ENCODE measurements at regions not wholly inside any gene's neighbourhood (a gene's known extent, or its start where the extent isn't known, plus 50 kb on each side); places are given as distances from the start of the nearest gene placed in this dataset.
"Not testable (repeated sequence)": the region's sequence is repeated elsewhere in the genome, so short reads cannot be mapped to it uniquely, and the experiment has no call there.

DNA sequence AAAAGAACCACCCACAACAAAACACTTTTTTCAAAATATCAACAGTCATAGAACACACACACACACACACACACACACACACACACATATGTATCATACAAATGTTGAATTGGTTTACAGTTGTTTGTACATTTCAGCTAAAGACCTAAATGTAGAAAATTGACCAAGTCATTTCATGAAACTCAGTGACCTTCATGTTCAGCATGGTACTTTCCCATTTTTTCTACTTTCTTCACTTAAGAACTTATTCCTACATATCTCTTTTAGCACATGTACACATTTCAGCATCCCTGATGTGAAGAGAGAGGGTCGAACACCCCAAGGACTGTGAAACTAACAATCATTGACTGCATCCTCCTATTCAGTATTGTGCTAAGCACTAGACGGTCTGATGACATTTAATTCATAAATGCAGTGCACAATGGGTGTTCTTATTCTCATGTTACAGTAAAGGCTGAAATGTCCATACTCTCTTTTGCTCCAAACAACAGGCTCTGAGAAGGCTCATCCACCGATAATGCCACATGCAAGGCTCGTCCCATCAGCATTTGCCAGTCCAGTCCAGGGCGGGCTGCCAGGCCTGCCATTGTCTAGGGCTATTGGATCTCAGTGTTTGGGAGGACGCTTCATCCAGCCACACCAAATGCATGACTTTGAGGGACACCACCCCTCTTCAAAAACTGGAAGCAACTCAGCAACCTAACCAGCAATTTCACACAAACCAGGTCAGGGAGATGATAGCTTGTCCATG, 150.1 kb upstream of the RUNX1 start:
- Mint-ChIP-seq H3K9me3 (peaks cover 7% of the 10 kb centered on the region), H3K4me1 (no peaks in the 10 kb centered on the region), H3K4me3 (no peak overlapping the region), H3K36me3 (peaks cover 2% of the 10 kb centered on the region), H3K27ac (no peak overlapping the region), H3K27me3 (peaks cover 1% of the 10 kb centered on the region)
- ATAC-seq (ENCODE audit: low read depth) (no peak), DNase-seq (ENCODE audit: low spot score in 2 of 2) (no peak)

DNA sequence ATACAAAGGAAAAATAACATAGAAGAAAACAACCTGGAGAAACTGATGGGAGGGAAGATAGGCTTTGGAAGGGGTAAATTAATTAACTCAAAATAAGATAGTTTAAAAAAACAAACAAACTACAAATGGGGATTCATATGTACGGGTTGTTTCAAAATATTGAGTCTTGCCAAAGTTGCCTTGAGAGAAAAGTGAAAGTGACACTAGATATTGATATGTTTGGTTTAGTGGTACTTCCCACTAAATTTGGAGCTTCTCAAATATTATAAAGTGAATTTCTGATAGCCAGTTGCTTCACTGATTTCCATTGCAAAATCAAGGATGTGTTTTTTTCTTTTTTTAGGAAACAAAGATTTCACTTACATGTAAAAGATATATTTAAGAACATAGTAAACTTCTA, 149.5 kb upstream of the RUNX1 start:
- Mint-ChIP-seq H3K4me3 (no peak overlapping the region), H3K4me1 (peaks cover 4% of the 10 kb centered on the region), H3K27me3 (peaks cover 1% of the 10 kb centered on the region), H3K9me3 (peaks cover 10% of the 10 kb centered on the region), H3K36me3 (peaks cover 5% of the 10 kb centered on the region), H3K27ac (no peak overlapping the region)
- no peak for DNase-seq (ENCODE audit: low spot score in 2 of 2)
- no peak for ATAC-seq (ENCODE audit: low read depth)

DNA sequence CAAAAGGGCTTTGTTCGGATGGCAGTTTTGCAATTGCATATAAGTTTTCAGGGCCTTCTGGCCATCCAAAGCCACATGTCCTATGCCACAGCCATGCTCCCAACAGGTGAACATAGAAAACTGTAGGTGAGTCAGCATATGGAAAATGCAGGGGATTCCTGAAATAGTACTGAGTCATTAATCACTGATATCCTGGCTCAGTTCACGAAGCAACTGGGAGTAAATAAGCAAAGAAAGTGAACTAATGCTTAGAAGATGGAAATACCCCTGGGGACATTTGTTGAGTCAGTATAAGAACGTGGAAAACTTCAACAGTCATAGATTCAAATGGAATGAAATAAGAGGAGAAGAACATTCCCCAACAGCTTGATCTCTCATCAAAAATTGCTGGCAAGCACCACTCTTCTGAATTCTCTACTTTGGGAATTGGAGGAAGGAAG, 148.9 kb upstream of the RUNX1 start:
- no peak overlapping the region for H3K4me3 Mint-ChIP-seq
- H3K27ac Mint-ChIP-seq: no peak overlapping the region
- peaks cover 8% of the 10 kb centered on the region for H3K36me3 Mint-ChIP-seq
- DNase-seq (ENCODE audit: low spot score in 2 of 2) (no peak), ATAC-seq (ENCODE audit: low read depth) (no peak)
- H3K9me3 Mint-ChIP-seq: peaks cover 13% of the 10 kb centered on the region
- peaks cover 1% of the 10 kb centered on the region for H3K27me3 Mint-ChIP-seq
- peaks cover 4% of the 10 kb centered on the region for H3K4me1 Mint-ChIP-seq

DNA sequence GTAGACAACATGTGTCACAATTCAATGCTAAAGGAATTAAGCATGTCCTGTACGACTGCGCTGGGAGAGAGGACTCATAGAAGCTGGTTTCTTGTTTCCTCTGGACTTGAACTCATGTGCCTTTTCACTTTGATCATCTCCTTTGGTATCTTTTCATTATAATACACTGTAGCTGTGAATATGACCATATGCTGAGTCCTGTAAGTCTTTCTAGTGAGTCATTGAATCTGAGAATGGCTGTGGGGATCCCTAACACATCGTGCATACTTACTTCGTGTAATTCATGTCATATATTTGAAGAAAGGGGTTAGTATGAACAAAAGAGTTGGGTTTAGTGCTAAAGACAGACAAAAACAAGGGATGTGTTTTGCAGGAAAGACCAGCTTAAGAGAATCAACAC, 148.1 kb upstream of the RUNX1 start:
- H3K36me3 Mint-ChIP-seq: peaks cover 8% of the 10 kb centered on the region
- peaks cover 1% of the 10 kb centered on the region for H3K27me3 Mint-ChIP-seq
- H3K9me3 Mint-ChIP-seq: peaks cover 13% of the 10 kb centered on the region
- no peak overlapping the region for H3K4me3 Mint-ChIP-seq
- DNase-seq (ENCODE audit: low spot score in 2 of 2): no peak
- ATAC-seq (ENCODE audit: low read depth): no peak
- no peak overlapping the region for H3K27ac Mint-ChIP-seq
- H3K4me1 Mint-ChIP-seq: peaks cover 4% of the 10 kb centered on the region

DNA sequence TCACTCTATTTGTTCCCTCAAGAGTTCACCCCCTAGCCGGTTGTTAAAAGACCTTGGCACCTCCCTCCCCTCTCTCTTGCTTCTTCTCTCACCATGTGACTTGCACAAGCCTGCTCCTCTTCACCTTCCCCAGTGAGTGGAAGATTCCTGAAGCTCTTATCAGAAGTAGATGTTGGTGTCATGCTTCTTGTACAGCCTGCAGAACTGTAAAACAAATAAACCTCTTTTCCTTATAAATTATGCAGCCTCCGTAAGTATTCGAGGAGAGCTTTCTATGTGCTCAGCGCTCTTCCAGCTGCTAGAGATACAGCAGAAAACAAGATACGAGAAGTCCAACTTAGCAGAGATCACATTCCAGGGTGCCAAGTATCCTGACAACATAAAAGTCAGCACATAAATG, 147.0 kb upstream of the RUNX1 start:
- peaks cover 13% of the 10 kb centered on the region for H3K9me3 Mint-ChIP-seq
- H3K27ac Mint-ChIP-seq: no peak overlapping the region
- peaks cover 1% of the 10 kb centered on the region for H3K27me3 Mint-ChIP-seq
- H3K36me3 Mint-ChIP-seq: peaks cover 8% of the 10 kb centered on the region
- H3K4me3 Mint-ChIP-seq: no peak overlapping the region
- DNase-seq (ENCODE audit: low spot score in 2 of 2) (no peak), ATAC-seq (ENCODE audit: low read depth) (no peak)
- peaks cover 4% of the 10 kb centered on the region for H3K4me1 Mint-ChIP-seq

DNA sequence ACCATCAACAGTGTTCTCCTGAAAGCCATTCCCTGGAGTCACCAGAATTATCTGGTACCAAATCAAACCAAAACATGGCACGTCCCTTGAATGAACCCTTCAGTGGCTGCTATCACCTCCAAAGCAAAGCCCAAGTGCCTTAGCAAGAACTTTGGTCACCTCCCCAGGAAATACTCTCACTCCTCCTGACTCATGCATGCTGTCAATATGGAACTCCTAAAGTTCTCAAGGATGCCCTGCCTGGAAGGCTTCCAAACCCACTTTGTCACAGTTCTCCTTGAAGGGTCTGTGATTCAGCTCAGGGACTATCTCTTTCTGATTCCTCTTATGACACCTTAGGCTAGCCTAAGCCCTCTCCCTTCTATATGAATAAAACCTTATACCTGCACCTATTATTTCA, 146.1 kb upstream of the RUNX1 start:
- no peak overlapping the region for H3K27ac Mint-ChIP-seq
- DNase-seq (ENCODE audit: low spot score in 2 of 2) (no peak), ATAC-seq (ENCODE audit: low read depth) (no peak)
- H3K4me3 Mint-ChIP-seq: no peak overlapping the region
- H3K4me1 Mint-ChIP-seq: peaks cover 6% of the 10 kb centered on the region
- no peaks in the 10 kb centered on the region for H3K27me3 Mint-ChIP-seq
- H3K36me3 Mint-ChIP-seq: peaks cover 8% of the 10 kb centered on the region
- peaks cover 13% of the 10 kb centered on the region for H3K9me3 Mint-ChIP-seq

DNA sequence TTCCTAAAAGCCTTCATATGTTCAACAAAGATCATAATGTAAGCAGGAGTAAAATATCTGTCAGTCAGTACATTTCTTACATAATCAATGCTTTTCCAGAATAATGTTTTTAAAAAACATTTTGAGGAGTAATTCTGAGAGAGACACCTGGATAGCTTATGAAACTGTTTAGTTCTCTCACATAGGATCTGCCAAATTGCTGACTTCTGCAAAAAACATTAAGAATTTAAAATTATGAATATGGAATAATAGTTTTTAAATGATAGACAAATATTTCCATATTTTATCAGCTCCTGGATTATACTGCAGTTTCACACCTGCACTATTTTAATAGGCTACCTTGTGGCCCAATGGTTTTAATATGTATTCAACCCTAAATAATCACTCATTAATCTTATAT, 142.7 kb upstream of the RUNX1 start:
- H3K4me1 Mint-ChIP-seq: peaks cover 21% of the 10 kb centered on the region
- H3K27me3 Mint-ChIP-seq: no peaks in the 10 kb centered on the region
- peaks cover 14% of the 10 kb centered on the region for H3K9me3 Mint-ChIP-seq
- no peak for DNase-seq (ENCODE audit: low spot score in 2 of 2)
- H3K36me3 Mint-ChIP-seq: peaks cover 8% of the 10 kb centered on the region
- H3K4me3 Mint-ChIP-seq: no peak overlapping the region
- ATAC-seq (ENCODE audit: low read depth): no peak
- H3K27ac Mint-ChIP-seq: no peak overlapping the region

DNA sequence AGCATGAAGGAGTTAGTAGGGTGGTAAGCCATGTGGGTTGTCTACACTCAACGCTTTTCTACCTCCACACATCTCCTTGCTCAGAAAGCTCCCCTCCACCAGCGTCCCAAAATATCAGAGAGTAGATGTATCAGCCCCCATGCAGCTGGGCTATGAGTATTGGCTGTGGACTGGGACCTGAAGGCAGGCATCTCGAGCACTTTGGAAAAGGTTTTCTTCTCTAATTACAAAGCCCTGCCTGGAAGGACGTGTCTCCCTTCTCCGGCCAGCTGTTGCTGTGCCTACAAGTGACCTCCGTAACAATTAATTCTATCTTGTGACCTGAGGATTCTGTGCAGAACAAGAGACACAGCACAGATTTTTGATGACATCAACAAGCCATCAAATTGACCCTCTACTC, 142.0 kb upstream of the RUNX1 start:
- H3K27ac Mint-ChIP-seq: no peak overlapping the region
- ATAC-seq (ENCODE audit: low read depth) (no peak), DNase-seq (ENCODE audit: low spot score in 2 of 2) (no peak)
- peaks cover 14% of the 10 kb centered on the region for H3K9me3 Mint-ChIP-seq
- H3K4me1 Mint-ChIP-seq: peaks cover 21% of the 10 kb centered on the region
- no peak overlapping the region for H3K4me3 Mint-ChIP-seq
- H3K36me3 Mint-ChIP-seq: peaks cover 8% of the 10 kb centered on the region
- H3K27me3 Mint-ChIP-seq: no peaks in the 10 kb centered on the region

DNA sequence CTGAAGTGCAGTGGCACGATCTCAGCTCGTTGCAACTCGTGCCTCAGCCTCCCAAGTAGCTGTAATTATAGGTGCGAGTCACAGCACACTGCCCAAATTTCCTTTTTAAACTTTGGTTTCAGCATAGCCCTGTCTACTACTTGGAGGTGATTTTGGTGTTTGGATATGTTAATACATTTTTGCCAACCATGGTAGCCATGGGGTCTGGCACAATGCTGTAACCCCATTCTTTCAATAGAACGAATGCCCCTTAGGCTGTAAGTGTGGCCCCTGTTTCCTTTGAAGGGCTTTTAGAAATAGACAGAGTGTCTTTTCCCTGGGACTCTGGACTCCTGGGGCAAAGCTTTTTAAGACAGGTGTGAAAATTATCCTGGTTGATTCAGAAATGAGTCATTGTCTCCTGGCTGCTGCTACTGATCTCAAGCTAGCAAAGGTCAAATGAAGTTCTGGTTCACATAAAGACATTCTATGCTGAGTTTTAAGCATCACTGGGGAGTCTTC, 141.1 kb upstream of the RUNX1 start:
- Mint-ChIP-seq H3K27me3 (no peaks in the 10 kb centered on the region), H3K4me1 (peaks cover 21% of the 10 kb centered on the region), H3K9me3 (peaks cover 13% of the 10 kb centered on the region), H3K36me3 (peaks cover 8% of the 10 kb centered on the region), H3K27ac (no peak overlapping the region), H3K4me3 (no peak overlapping the region)
- no peak for ATAC-seq (ENCODE audit: low read depth)
- no peak for DNase-seq (ENCODE audit: low spot score in 2 of 2)

DNA sequence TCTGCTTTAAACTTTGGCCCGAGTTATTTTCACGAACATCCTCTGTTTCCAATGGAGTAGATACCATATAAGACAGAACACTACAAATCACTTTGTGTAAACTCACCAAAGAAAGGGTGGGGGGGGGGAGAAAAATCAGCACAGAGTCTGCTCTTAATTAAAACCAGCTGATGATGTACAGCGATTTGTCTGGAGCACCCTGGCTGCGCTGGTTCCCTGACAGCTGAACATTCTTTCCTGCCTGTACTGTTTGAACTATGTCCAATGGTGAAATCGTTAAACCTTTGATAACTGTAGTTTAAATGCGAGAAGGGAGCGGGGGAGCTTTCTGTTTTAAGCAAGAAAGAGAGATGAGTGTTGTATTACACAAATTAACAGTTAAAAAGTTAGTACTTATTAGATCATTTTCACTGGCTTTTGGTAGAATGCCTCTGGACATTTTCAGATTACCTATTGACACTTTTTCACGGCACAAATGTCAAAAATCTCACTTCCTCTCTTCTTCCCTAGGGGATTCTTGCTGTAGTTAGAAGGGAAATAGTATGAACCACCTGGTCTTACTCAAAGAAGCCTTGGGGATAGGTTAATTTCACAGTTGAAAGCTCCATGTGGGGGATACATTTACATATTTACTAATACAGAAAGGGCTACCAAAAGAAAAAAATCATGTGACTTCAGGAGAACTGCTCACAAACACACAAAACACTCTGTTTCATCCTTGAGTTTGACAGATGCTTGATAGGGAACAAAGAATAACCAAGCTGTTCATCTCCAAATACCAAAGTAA, 140.2 kb upstream of the RUNX1 start:
- H3K4me1 Mint-ChIP-seq: peaks cover 21% of the 10 kb centered on the region
- H3K27ac Mint-ChIP-seq: peak overlapping the region; percentile 53
- peaks cover 11% of the 10 kb centered on the region for H3K9me3 Mint-ChIP-seq
- DNase-seq (ENCODE audit: low spot score in 2 of 2) (peak in 1 of 2 donors; percentile 57), ATAC-seq (ENCODE audit: low read depth) (peak; percentile 99)
- peaks cover 6% of the 10 kb centered on the region for H3K36me3 Mint-ChIP-seq
- peaks cover 2% of the 10 kb centered on the region for H3K27me3 Mint-ChIP-seq
- H3K4me3 Mint-ChIP-seq: peak overlapping the region; percentile 47

DNA sequence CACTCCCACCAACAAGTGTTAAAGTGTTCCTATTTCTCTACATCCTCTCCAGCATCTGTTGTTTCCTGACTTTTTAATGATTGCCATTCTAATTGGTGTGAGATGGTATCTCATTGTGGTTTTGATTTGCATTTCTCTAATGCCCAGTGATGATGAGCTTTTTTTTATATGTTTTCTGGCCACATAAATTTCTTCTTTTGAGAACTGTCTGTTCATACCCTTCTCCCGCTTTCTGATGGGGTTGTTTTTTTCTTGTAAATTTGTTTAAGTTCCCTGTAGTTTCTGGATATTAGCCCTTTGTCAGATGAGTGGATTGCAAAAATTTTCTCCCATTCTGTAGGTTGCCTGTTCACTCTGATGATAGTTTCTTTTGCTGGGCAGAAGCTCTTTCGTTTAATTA, 134.3 kb upstream of the RUNX1 start:
- not testable (repeated sequence) for H3K27ac Mint-ChIP-seq; H3K4me3 Mint-ChIP-seq; H3K27me3 Mint-ChIP-seq; H3K36me3 Mint-ChIP-seq; DNase-seq (ENCODE audit: low spot score in 2 of 2); H3K9me3 Mint-ChIP-seq; ATAC-seq (ENCODE audit: low read depth); H3K4me1 Mint-ChIP-seq

DNA sequence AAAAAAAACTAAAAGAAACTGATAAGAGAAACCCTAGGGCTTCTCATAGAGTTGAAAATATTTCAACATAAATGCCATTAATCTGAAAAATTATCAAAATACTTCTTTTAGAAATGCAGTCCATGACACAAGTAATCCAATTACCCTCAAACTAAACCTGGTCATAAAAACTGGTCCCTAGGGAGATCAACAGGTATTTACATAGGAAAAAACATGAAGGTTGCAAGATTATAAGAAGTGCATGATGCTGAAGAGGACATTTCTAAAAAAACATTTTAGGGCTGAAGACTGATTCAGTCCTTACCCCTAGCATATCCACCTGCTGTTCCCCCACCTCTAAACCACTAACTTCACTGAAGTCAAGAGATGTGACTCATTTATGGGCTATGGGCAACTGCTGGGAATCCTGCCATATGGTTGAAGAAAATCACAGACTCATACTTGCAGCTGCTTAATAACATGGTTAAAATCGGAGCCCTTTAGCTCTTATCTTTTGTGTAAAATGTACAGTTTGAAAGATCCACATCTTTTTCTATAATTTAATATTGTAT, 131.0 kb upstream of the RUNX1 start:
- peaks cover 5% of the 10 kb centered on the region for H3K27me3 Mint-ChIP-seq
- H3K9me3 Mint-ChIP-seq: peaks cover 7% of the 10 kb centered on the region
- DNase-seq (ENCODE audit: low spot score in 2 of 2) (no peak), ATAC-seq (ENCODE audit: low read depth) (no peak)
- H3K4me3 Mint-ChIP-seq: no peak overlapping the region
- H3K27ac Mint-ChIP-seq: no peak overlapping the region
- H3K4me1 Mint-ChIP-seq: no peaks in the 10 kb centered on the region
- no peaks in the 10 kb centered on the region for H3K36me3 Mint-ChIP-seq

DNA sequence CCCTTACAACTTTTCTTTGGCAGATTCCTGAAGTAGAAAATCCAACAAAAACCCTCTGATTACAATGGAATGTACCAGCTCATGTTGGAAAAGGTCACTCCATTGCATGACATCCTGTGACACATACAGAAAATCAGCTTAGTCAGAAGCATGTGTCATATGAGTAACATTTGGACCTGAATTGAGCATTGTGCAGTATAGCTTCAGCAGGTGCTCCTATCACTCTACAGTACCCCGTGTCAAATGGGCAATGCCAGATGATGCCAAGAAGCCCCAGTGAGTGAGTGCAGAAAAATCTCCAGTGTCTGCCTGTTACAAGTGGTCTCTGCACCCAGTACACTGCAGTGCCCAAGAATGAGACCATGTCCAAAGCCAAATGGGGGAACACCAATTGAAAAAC, 129.7 kb upstream of the RUNX1 start:
- DNase-seq (ENCODE audit: low spot score in 2 of 2) (no peak), ATAC-seq (ENCODE audit: low read depth) (no peak)
- H3K27me3 Mint-ChIP-seq: peaks cover 2% of the 10 kb centered on the region
- H3K9me3 Mint-ChIP-seq: peaks cover 4% of the 10 kb centered on the region
- H3K4me3 Mint-ChIP-seq: no peak overlapping the region
- H3K36me3 Mint-ChIP-seq: no peaks in the 10 kb centered on the region
- no peak overlapping the region for H3K27ac Mint-ChIP-seq
- no peaks in the 10 kb centered on the region for H3K4me1 Mint-ChIP-seq

DNA sequence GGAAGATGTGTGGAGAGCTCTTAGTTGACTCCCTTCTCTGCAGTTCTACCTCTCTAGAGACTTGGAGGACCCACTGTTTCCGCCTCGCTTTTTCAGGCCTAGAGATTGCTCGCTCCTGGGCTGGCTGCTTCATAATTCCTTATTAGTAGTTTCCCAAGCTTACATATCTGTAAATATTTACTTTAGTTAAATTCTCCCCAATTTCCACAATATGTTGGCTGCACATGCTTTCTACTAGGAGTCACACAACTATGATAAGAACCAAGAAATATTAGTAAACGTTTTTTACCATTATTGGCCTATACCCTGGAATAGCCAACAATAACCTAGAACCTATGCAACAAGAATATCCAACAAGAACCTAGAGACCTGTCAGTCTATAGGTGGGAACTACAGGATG, 129.0 kb upstream of the RUNX1 start:
- Mint-ChIP-seq H3K9me3 (peaks cover 4% of the 10 kb centered on the region), H3K27me3 (peaks cover 2% of the 10 kb centered on the region), H3K4me1 (no peaks in the 10 kb centered on the region), H3K4me3 (no peak overlapping the region), H3K27ac (no peak overlapping the region), H3K36me3 (no peaks in the 10 kb centered on the region)
- DNase-seq (ENCODE audit: low spot score in 2 of 2) (no peak), ATAC-seq (ENCODE audit: low read depth) (no peak)

All from memory B cell (primary cell).